B cell (primary cell): ENCODE measurements at regions not wholly inside any gene's neighbourhood (a gene's known extent, or its start where the extent isn't known, plus 50 kb on each side); places are given as distances from the start of the nearest gene placed in this dataset.

Experiments
- ATAC-seq: fragments of 200-7000 bp; cut with Tn5 transposase; one replicate; pipeline ENCODE4 v1.10.0; 2021; ENCODE audit warnings: low read depth, mild to moderate bottlenecking, moderate number of reproducible peaks, moderate library complexity
- CTCF ChIA-PET: fragments of 350-600 bp; sonication (Branson Sonifier 250); formaldehyde crosslinking; loops from one replicate; lab custom pipeline; 2021; ENCODE audit warnings: antibody characterized with exemption, inconsistent platforms; lab: Charles Lee
- POLR2A ChIA-PET: fragments of 350-600 bp; sonication (Branson Sonifier 250); formaldehyde crosslinking; loops from one replicate; lab custom pipeline; 2021; ENCODE audit warnings: antibody characterized with exemption; lab: Charles Lee
- DNase-seq: peaks from one replicate; pipeline ENCODE4 v3.0.0; 2013
- H2AFZ ChIP-seq: 2 replicates; pipeline ENCODE4 v1.6.1; 2012; ENCODE audit warnings: mild to moderate bottlenecking, low read depth, low read length; ENCODE audit not compliant: insufficient read depth, poor library complexity, severe bottlenecking
- H3K27ac ChIP-seq, 2 donors: 1 replicate in 1 of 2; 2 replicates in 1 of 2; pipeline ENCODE4 v1.5.1; 2012 to 2013; ENCODE audit warnings: low read length in 2 of 2, mild to moderate bottlenecking in 2 of 2, moderate library complexity in 1 of 2
- H3K27me3 ChIP-seq, 4 experiments: fragments of 200-600 bp in 1 of 4; sonication (generic) in 1 of 4; replicated peaks in 1 of 4; 1 replicate in 2 of 4; 2 replicates in 2 of 4; pipeline versions ENCODE4 v1.6.1 to v1.7.0; 2013 to 2016; ENCODE audit warnings: low read length in 3 of 4, mild to moderate bottlenecking in 2 of 4, mixed read lengths in 1 of 4, moderate library complexity in 1 of 4; ENCODE audit not compliant: insufficient read depth in 4 of 4, control insufficient read depth in 3 of 4; ENCODE audit errors: control extremely low read depth in 1 of 4
- H3K36me3 ChIP-seq, 2 experiments: replicated peaks in 1 of 2; 1 replicate in 1 of 2; 2 replicates in 1 of 2; pipeline versions ENCODE4 v1.6.1 to v1.7.1; 2013; ENCODE audit warnings: low read length in 1 of 2; ENCODE audit not compliant: insufficient read depth in 2 of 2, control insufficient read depth in 1 of 2; ENCODE audit errors: control extremely low read depth in 1 of 2, extremely low read depth in 1 of 2
- H3K4me1 ChIP-seq, 2 donors: fragments of 200-600 bp in 1 of 2; sonication (generic) in 1 of 2; 1 replicate in 1 of 2; 2 replicates in 1 of 2; pipeline versions ENCODE4 v1.5.1 to v1.6.1; 2013 to 2017; ENCODE audit warnings: low read length in 2 of 2; ENCODE audit not compliant: control insufficient read depth in 2 of 2, insufficient read depth in 2 of 2
- H3K4me2 ChIP-seq: replicated peaks from 2 replicates; pipeline ENCODE3; 2012; ENCODE audit warnings: mild to moderate bottlenecking, low read depth, low read length; ENCODE audit not compliant: poor library complexity, severe bottlenecking
- H3K4me3 ChIP-seq, 5 experiments: fragments of 200-600 bp in 1 of 5; sonication (generic) in 1 of 5; 1 replicate in 3 of 5; 2 replicates in 2 of 5; pipeline versions ENCODE4 v1.5.1 to v1.7.0; 2011 to 2016; ENCODE audit warnings: low read length in 4 of 5, mild to moderate bottlenecking in 4 of 5, low read depth in 2 of 5, control low read depth in 1 of 5, moderate library complexity in 1 of 5; ENCODE audit not compliant: insufficient read depth in 1 of 5; ENCODE audit errors: control extremely low read depth in 1 of 5, extremely low read depth in 1 of 5
- H3K79me2 ChIP-seq: fragments of 200-600 bp; sonication (generic); one replicate; pipeline ENCODE4 v1.6.0; 2016; ENCODE audit warnings: low read length; ENCODE audit not compliant: control insufficient read depth, insufficient read depth
- H3K9ac ChIP-seq: fragments of 200-600 bp; sonication (generic); 2 replicates; pipeline ENCODE4 v1.6.1; 2017; ENCODE audit warnings: mild to moderate bottlenecking, low read length, moderate library complexity
- H3K9me3 ChIP-seq, 3 donors: one replicate each; pipeline versions ENCODE4 v1.6.1 to v1.7.1; 2013; ENCODE audit warnings: low read length in 2 of 3; ENCODE audit not compliant: control insufficient read depth in 2 of 3, insufficient read depth in 1 of 3; ENCODE audit errors: control extremely low read depth in 1 of 3
- H4K20me1 ChIP-seq: 2 replicates; pipeline ENCODE4 v1.6.0; 2012; ENCODE audit warnings: mild to moderate bottlenecking, low read length; ENCODE audit not compliant: insufficient read depth, control insufficient read depth, poor library complexity, severe bottlenecking
- H3K27ac Mint-ChIP-seq: one replicate; pipeline ENCODE4 v1.8.0; 2021; ENCODE audit warnings: mixed read lengths
- H3K27me3 Mint-ChIP-seq: one replicate; pipeline ENCODE4 v1.8.0; 2021; ENCODE audit warnings: mixed read lengths
- H3K4me1 Mint-ChIP-seq: one replicate; pipeline ENCODE4 v1.8.0; 2021; ENCODE audit warnings: mixed read lengths
- H3K4me3 Mint-ChIP-seq: one replicate; pipeline ENCODE4 v1.8.0; 2021; ENCODE audit warnings: mixed read lengths
- H3K9me3 Mint-ChIP-seq: one replicate; pipeline ENCODE4 v1.8.0; 2022; ENCODE audit warnings: mixed read lengths; ENCODE audit not compliant: insufficient read depth
- CTCF ChIP-seq: fragments of 200-600 bp; IDR thresholded peaks from one replicate; pipeline ENCODE4 v1.8.0; 2022; ENCODE audit warnings: antibody characterized with exemption, mild to moderate bottlenecking
- EZH2 ChIP-seq: IDR thresholded peaks from 2 replicates; pipeline ENCODE4 v1.6.1; 2012; ENCODE audit warnings: borderline replicate concordance, low read depth, mild to moderate bottlenecking, moderate library complexity, low read length; ENCODE audit not compliant: insufficient read depth, poor library complexity, severe bottlenecking
- WGBS: methylation state at CpG from one replicate; pipeline ENCODE4 v1.1.5; 2013; ENCODE audit warnings: missing lambda C conversion rate; ENCODE audit not compliant: insufficient coverage; 5-methylcytosine and 5-hydroxymethylcytosine counted together
- intact Hi-C: fragments of 100-400 bp; cut with micrococcal nuclease; formaldehyde crosslinking; loops from one replicate; pipeline ENCODE4 v1.10.0; 2022

GRCh38 chr7:68507668-68508067 is 1090.6 kb upstream of the AUTS2 start:
- H3K9me3 Mint-ChIP-seq, result peaks cover 5% of the 10 kb centered on the region
- Histone ChIP-seq H4K20me1 (no peaks in the 10 kb centered on the region), H3K9ac (no peak overlapping the region), H3K4me2 (no peak overlapping the region), H3K27ac (no peak overlapping the region), H3K27me3 (no peaks in the 10 kb centered on the region), H3K9me3 (peaks cover 0 to 32% (median 0%) of the 10 kb centered on the region in 3 donors), H3K4me3 (no peak overlapping the region), H3K79me2 (no peaks in the 10 kb centered on the region), H3K36me3 (no peaks in the 10 kb centered on the region), H2AFZ (no peak overlapping the region), H3K4me1 (no peaks in the 10 kb centered on the region)
- DNase-seq (no peak), ATAC-seq (no peak)
- H3K27ac Mint-ChIP-seq, result no peak overlapping the region
- CTCF ChIA-PET, result no interaction called here
- 93% methylated on average over 3 of the region's 4 CpGs for WGBS
- POLR2A ChIA-PET, result no interaction called here
- no peak for TF ChIP-seq EZH2
- TF ChIP-seq CTCF, result no peak
- H3K4me3 Mint-ChIP-seq, result no peak overlapping the region
- H3K27me3 Mint-ChIP-seq, result no peaks in the 10 kb centered on the region
- intact Hi-C loops, result no loop called here
- H3K4me1 Mint-ChIP-seq, result no peaks in the 10 kb centered on the region

- no peak overlapping the region for H3K4me2 ChIP-seq
Measured at GRCh38 chr7:68509054-68509453, 1089.2 kb upstream of the AUTS2 start.

More at GRCh38 chr7:68509054-68509453, 1089.2 kb upstream of the AUTS2 start:
- DNase-seq (no peak), ATAC-seq (no peak)
- H3K9ac ChIP-seq, result no peak overlapping the region
- intact Hi-C loops, result no loop called here
- no peaks in the 10 kb centered on the region for H3K36me3 ChIP-seq
- peaks cover 0 to 29% (median 0%) of the 10 kb centered on the region in 3 donors for H3K9me3 ChIP-seq
- H3K27me3 Mint-ChIP-seq, result no peaks in the 10 kb centered on the region
- H3K27me3 ChIP-seq, result no peaks in the 10 kb centered on the region
- no peaks in the 10 kb centered on the region for H3K79me2 ChIP-seq
- H2AFZ ChIP-seq, result no peak overlapping the region
- ChIA-PET POLR2A (no interaction called here), CTCF (no interaction called here)
- H3K4me3 Mint-ChIP-seq, result no peak overlapping the region
- H3K27ac ChIP-seq, result no peak overlapping the region
- no peaks in the 10 kb centered on the region for H4K20me1 ChIP-seq
- 80% methylated on average over 3 of the region's 3 CpGs for WGBS
- no peak for TF ChIP-seq CTCF
- no peak for TF ChIP-seq EZH2
- H3K4me3 ChIP-seq, result no peak overlapping the region
- H3K9me3 Mint-ChIP-seq, result peaks cover 5% of the 10 kb centered on the region
- no peak overlapping the region for H3K27ac Mint-ChIP-seq
- H3K4me1 ChIP-seq, result no peaks in the 10 kb centered on the region
- H3K4me1 Mint-ChIP-seq, result no peaks in the 10 kb centered on the region
